Jurkat, Clone E6-1 (cell line): ENCODE measurements at regions not wholly inside any gene's neighbourhood (a gene's known extent, or its start where the extent isn't known, plus 50 kb on each side); places are given as distances from the start of the nearest gene placed in this dataset.

Experiments used
- DNase-seq: peaks from one replicate; pipeline ENCODE4 v3.0.0-alpha.2; 2011; ENCODE audit warnings: low read depth, low spot score
- H3K4me3 ChIP-seq: 2 replicates; pipeline ENCODE4 v1.5.1; 2011; ENCODE audit warnings: mild to moderate bottlenecking, low read length, control low read depth, moderate library complexity

DNA sequence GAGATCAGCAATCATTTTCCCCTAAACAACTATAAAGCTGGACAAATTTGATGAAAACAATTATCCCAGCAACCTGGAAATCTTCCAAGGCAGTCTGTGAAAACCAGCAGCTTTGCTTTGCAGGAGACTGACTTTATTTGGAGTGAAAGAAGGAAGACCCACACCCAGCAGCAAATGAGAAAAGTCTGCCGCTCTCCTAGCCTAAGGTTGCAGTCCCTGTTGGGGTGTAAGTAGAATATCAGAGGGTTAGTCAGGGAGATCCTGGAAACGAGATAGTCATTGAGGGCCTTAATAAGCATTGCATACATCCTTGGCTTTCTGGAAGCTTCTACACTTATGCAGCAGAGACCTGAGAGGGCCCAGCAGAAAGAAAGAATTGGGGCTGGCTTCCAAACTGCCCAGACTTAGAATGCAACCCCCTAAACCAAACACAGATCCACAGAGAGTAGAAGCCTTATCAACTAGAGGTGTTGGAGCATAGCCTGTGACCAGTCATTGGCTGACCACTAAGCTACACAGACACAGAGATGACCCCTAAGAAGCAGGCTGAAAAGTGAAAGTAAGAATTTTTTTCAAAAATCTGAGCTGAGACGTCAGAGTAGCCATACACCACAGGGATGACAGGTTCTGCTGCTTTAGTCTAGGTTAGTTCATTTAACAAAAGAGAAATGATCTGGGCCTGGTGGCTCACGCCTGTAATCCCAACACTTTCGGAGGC is 98.3 kb downstream of the LYPLAL1 start:
- H3K4me3 ChIP-seq, result no peak overlapping the region
- no peak for DNase-seq

DNA sequence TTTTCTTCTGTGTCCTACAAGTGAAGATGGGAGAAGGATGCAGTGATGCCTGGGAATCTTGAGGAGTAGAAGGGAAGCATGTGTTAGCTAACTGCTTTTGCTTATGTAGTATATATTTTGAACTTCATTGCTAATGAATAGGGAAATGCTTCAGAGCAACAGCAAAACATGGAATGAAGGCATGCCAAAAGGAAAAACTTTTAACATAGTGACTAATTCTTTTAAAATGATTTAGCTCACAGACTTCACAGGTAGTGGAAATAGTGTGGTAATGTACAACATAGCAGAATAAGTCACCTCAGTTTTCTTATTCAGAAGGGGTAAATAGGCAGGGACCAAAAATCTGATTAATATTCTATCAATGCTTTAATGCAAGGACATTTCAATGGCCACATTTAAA is 95.5 kb downstream of the LYPLAL1 start:
- no peak overlapping the region for H3K4me3 ChIP-seq
- DNase-seq, result no peak

DNA sequence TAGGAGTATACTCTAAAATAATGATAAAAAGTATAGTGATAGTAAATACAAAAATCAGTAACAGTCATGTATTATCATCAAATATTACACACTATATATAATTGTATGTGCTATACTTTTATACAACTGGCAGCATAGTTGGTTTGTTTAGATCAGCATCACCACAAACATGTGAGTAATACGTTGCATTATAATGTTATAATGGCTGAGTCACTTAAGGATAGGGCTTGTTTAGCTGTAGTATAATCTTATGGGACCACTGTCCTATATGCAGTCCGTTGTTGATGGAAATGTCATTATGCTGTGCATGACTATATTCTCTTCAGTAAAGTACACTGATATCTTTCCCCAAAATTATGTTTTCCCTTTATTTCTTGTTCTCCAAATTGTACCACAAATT is 92.8 kb downstream of the LYPLAL1 start:
- no peak overlapping the region for H3K4me3 ChIP-seq
- DNase-seq, result no peak

DNA sequence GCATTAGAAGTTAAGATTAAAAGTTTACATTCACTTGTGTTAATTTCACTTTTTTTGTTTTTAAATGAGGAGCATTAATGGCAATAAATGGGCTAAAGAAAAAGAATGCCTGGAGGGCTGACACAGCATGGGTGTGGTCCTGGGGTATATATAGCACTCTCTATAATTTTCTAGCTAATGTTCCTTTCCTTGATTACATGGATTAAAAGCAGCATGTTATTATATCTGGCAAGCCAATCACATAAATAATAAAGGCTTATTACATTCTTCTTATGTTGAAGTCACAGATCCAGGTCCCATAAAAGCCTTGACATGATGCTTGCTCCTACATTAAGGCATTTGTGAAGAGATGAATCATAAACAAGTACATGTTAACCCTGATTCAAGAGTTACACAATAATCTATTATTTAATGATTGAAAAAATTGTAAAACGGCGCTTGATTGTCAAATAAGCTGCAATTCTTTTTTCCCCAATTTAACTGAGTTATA is 91.4 kb downstream of the LYPLAL1 start:
- no peak for DNase-seq
- no peak overlapping the region for H3K4me3 ChIP-seq

DNA sequence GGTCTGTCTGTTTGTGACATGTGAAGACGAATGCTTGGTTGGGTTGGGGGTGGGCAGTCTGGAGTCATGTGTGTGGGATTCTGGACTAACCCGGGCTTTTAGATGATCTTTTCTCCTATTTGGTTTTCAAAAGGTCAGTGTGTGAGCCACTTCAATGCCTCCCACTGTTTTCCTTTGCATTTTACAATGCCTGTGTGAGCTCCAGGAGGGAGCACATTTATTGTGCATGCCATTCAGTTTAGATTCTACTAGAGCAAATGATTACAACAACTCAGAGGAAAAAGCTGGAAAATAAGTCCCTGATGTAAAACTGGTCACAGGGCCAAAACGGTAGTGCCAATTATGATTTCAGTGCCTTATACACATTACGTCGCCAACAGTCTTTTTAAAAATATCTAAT is 90.9 kb downstream of the LYPLAL1 start:
- no peak for DNase-seq
- no peak overlapping the region for H3K4me3 ChIP-seq
